OCI-LY7 (cell line): ENCODE measurements at regions not wholly inside any gene's neighbourhood (a gene's known extent, or its start where the extent isn't known, plus 50 kb on each side); places are given as distances from the start of the nearest gene placed in this dataset.

Experiments used
- BruUV-seq: library from RNA; stranded (reverse); fragments of 400-500 nt; replicated peaks from 2 replicates; lab custom pipeline; 2021; lab: Mats Ljungman, UMichigan
- CTCF ChIA-PET: fragments of 300-600 bp; sonication (Branson Sonifier 250); formaldehyde crosslinking; loops from one replicate; lab custom pipeline; 2022; ENCODE audit warnings: antibody characterized with exemption; ENCODE audit not compliant: unreplicated experiment; lab: Charles Lee
- POLR2A ChIA-PET: fragments of 300-600 bp; sonication (Branson Sonifier 250); formaldehyde crosslinking; loops from one replicate; lab custom pipeline; 2022; ENCODE audit warnings: antibody characterized with exemption; lab: Charles Lee
- DNase-seq: peaks from one replicate; pipeline ENCODE4 v3.0.0-alpha.2; 2015; ENCODE audit warnings: low spot score
- H2AFZ ChIP-seq: fragments of 200-600 bp; sonication (generic), shearing (Covaris generic); 2 replicates; pipeline ENCODE4 v1.6.1; 2014; ENCODE audit warnings: mild to moderate bottlenecking, antibody characterized with exemption, low read length, moderate library complexity
- H3K27ac ChIP-seq: fragments of 200-600 bp; sonication (generic); 2 replicates; pipeline ENCODE4 v1.5.1; 2014; ENCODE audit warnings: mixed run types, low read depth, mild to moderate bottlenecking, moderate library complexity, low read length, inconsistent platforms; ENCODE audit not compliant: poor library complexity, severe bottlenecking
- H3K36me3 ChIP-seq: fragments of 200-600 bp; sonication (generic); 2 replicates; pipeline ENCODE4 v1.6.1; 2014; ENCODE audit warnings: mild to moderate bottlenecking, antibody characterized with exemption, low read length, moderate library complexity, mixed read lengths; ENCODE audit not compliant: insufficient read depth
- H3K4me1 ChIP-seq: fragments of 200-600 bp; sonication (generic); 2 replicates; pipeline ENCODE4 v1.5.1; 2014; ENCODE audit warnings: mild to moderate bottlenecking, low read length; ENCODE audit not compliant: insufficient read depth, poor library complexity, severe bottlenecking
- H3K4me2 ChIP-seq: fragments of 200-600 bp; sonication (generic); 2 replicates; pipeline ENCODE4 v1.6.1; 2014; ENCODE audit warnings: mild to moderate bottlenecking, low read length
- H3K4me3 ChIP-seq: fragments of 200-600 bp; sonication (generic); 2 replicates; pipeline ENCODE4 v1.5.1; 2014; ENCODE audit warnings: mild to moderate bottlenecking, low read depth, low read length; ENCODE audit not compliant: poor library complexity, severe bottlenecking
- H3K79me2 ChIP-seq: fragments of 200-600 bp; sonication (generic); 2 replicates; pipeline ENCODE4 v1.6.1; 2016; ENCODE audit warnings: low read depth, mild to moderate bottlenecking, low read length, moderate library complexity, mixed read lengths; ENCODE audit not compliant: insufficient read depth
- H3K9me2 ChIP-seq: fragments of 200-600 bp; sonication (generic); 2 replicates; pipeline ENCODE4 v1.6.1; 2016; ENCODE audit warnings: mild to moderate bottlenecking, low read length, mixed read lengths; ENCODE audit not compliant: insufficient read depth
- H3K9me3 ChIP-seq: fragments of 200-600 bp; sonication (generic); 2 replicates; pipeline ENCODE4 v1.6.1; 2014; ENCODE audit warnings: mild to moderate bottlenecking, mixed run types, low read length, mixed read lengths
- H4K20me1 ChIP-seq: fragments of 200-600 bp; sonication (generic); 2 replicates; pipeline ENCODE4 v1.6.1; 2014; ENCODE audit warnings: mild to moderate bottlenecking, antibody characterized with exemption, low read length, moderate library complexity, mixed read lengths; ENCODE audit not compliant: insufficient read depth
- CTCF ChIP-seq: fragments of 200-600 bp; sonication (generic); conservative IDR thresholded peaks from 2 replicates; pipeline ENCODE4 v1.5.1; 2014; ENCODE audit warnings: mild to moderate bottlenecking, antibody characterized with exemption, low read length, moderate library complexity, mixed read lengths
- EZH2phosphoT487 ChIP-seq: fragments of 200-600 bp; sonication (generic); IDR thresholded peaks from 2 replicates; pipeline ENCODE4 v1.6.1; 2018; ENCODE audit warnings: low read depth, borderline replicate concordance, mild to moderate bottlenecking, mixed run types, antibody characterized with exemption, low read length, moderate library complexity, mixed read lengths
- intact Hi-C: fragments of 100-400 bp; cut with micrococcal nuclease; formaldehyde crosslinking; loops from one replicate; pipeline ENCODE4 v1.10.0; 2022; ENCODE audit not compliant: unreplicated experiment

- ChIA-PET CTCF (no interaction called here), POLR2A (no interaction called here)
- no peaks in the 10 kb centered on the region for H3K9me2 ChIP-seq
- no peaks in the 10 kb centered on the region for H3K9me3 ChIP-seq
- H3K79me2 ChIP-seq, result no peaks in the 10 kb centered on the region
- intact Hi-C loops, result no loop called here
- H3K27ac ChIP-seq, result no peak overlapping the region
- no peak overlapping the region for H2AFZ ChIP-seq
- no TSS peak for BruUV-seq
- TF ChIP-seq CTCF, result no peak
- no peak for TF ChIP-seq EZH2phosphoT487
- no peak overlapping the region for H3K4me3 ChIP-seq
- H4K20me1 ChIP-seq, result no peaks in the 10 kb centered on the region
- DNase-seq, result no peak
- no peaks in the 10 kb centered on the region for H3K36me3 ChIP-seq
- no peak overlapping the region for H3K4me2 ChIP-seq
- no peaks in the 10 kb centered on the region for H3K4me1 ChIP-seq
Observed at GRCh38 chr2:5562426-5562825, 129.8 kb upstream of the SOX11 start.

GRCh38 chr2:5562865-5563264 is 129.3 kb upstream of the SOX11 start:
- no peak for DNase-seq
- H2AFZ ChIP-seq, result no peak overlapping the region
- no peaks in the 10 kb centered on the region for H3K4me1 ChIP-seq
- intact Hi-C loops, result no loop called here
- no TSS peak for BruUV-seq
- ChIA-PET POLR2A (no interaction called here), CTCF (no interaction called here)
- H3K27ac ChIP-seq, result no peak overlapping the region
- no peaks in the 10 kb centered on the region for H3K36me3 ChIP-seq
- no peaks in the 10 kb centered on the region for H3K9me2 ChIP-seq
- H3K4me3 ChIP-seq, result no peak overlapping the region
- no peaks in the 10 kb centered on the region for H3K79me2 ChIP-seq
- no peak overlapping the region for H3K4me2 ChIP-seq
- H3K9me3 ChIP-seq, result no peaks in the 10 kb centered on the region
- no peaks in the 10 kb centered on the region for H4K20me1 ChIP-seq
- TF ChIP-seq EZH2phosphoT487, result no peak
- no peak for TF ChIP-seq CTCF

GRCh38 chr2:5563411-5563810 is 128.8 kb upstream of the SOX11 start:
- intact Hi-C loops, result no loop called here
- Histone ChIP-seq H3K9me2 (no peaks in the 10 kb centered on the region), H3K4me3 (no peak overlapping the region), H3K4me2 (no peak overlapping the region), H3K36me3 (no peaks in the 10 kb centered on the region), H3K4me1 (no peaks in the 10 kb centered on the region), H3K9me3 (no peaks in the 10 kb centered on the region), H2AFZ (no peak overlapping the region), H4K20me1 (no peaks in the 10 kb centered on the region), H3K79me2 (no peaks in the 10 kb centered on the region), H3K27ac (no peak overlapping the region)
- POLR2A ChIA-PET, result no interaction called here
- BruUV-seq, result no TSS peak
- TF ChIP-seq EZH2phosphoT487, result no peak
- no peak for TF ChIP-seq CTCF
- CTCF ChIA-PET, result no interaction called here
- DNase-seq, result no peak
